Transverse colon (tissue), 4 donors: ENCODE measurements at regions not wholly inside any gene's neighbourhood (a gene's known extent, or its start where the extent isn't known, plus 50 kb on each side); places are given as distances from the start of the nearest gene placed in this dataset.
"Not testable (repeated sequence)": the region's sequence is repeated elsewhere in the genome, so short reads cannot be mapped to it uniquely, and the experiment has no call there.

Experiments used
- DNase-seq: peaks from one replicate; pipeline ENCODE4 v3.0.0-alpha.2; 2019
- H3K27ac ChIP-seq, 4 donors: fragments of 200-600 bp; sonication (generic); 2 replicates each; pipeline ENCODE4 v1.5.1; 2016 to 2018; ENCODE audit warnings: inconsistent platforms in 4 of 4
- H3K27me3 ChIP-seq: fragments of 200-600 bp; sonication (generic); 2 replicates; pipeline ENCODE4 v1.5.1; 2017; ENCODE audit warnings: inconsistent platforms
- H3K36me3 ChIP-seq, 4 donors: fragments of 200-600 bp; sonication (generic); 2 replicates each; pipeline ENCODE4 v1.5.1; 2017 to 2019; ENCODE audit warnings: inconsistent platforms in 4 of 4
- H3K4me1 ChIP-seq, 4 donors: fragments of 200-600 bp; sonication (generic); 2 replicates each; pipeline ENCODE4 v1.5.1; 2017 to 2020; ENCODE audit warnings: inconsistent platforms in 4 of 4
- H3K4me3 ChIP-seq, 4 donors: fragments of 200-600 bp; sonication (generic); 1 replicate in 1 of 4; 2 replicates in 3 of 4; pipeline versions ENCODE4 v1.5.1 to v1.6.1; 2017 to 2019; ENCODE audit warnings: inconsistent platforms in 4 of 4
- H3K9me3 ChIP-seq, 2 donors: fragments of 200-600 bp; sonication (generic); 2 replicates each; pipeline ENCODE4 v1.5.1; 2017 to 2019; ENCODE audit warnings: inconsistent platforms in 2 of 2
- CTCF ChIP-seq, 5 experiments: fragments of 200-600 bp in 3 of 5; fragments of 450-650 bp in 2 of 5; sonication (generic) in 3 of 5; IDR thresholded peaks; 1 replicate in 2 of 5; 2 replicates in 3 of 5; pipeline ENCODE4 v1.5.1; 2016 to 2017; ENCODE audit warnings: antibody characterized with exemption in 5 of 5, inconsistent platforms in 3 of 5, mild to moderate bottlenecking in 2 of 5, moderate library complexity in 1 of 5
- EP300 ChIP-seq: sonication (generic); formaldehyde crosslinking; IDR thresholded peaks from one replicate; pipeline ENCODE4 v1.6.1; 2017; ENCODE audit warnings: antibody characterized with exemption, low read depth
- POLR2A ChIP-seq: fragments of 450-650 bp; IDR thresholded peaks from one replicate; pipeline ENCODE4 v1.6.1; 2016; ENCODE audit warnings: antibody characterized with exemption, mild to moderate bottlenecking, moderate library complexity
- POLR2AphosphoS5 ChIP-seq, 3 donors: sonication (generic); formaldehyde crosslinking; IDR thresholded peaks; one replicate each; pipeline ENCODE4 v1.6.1; 2016; ENCODE audit warnings: antibody characterized with exemption in 3 of 3
- WGBS, 2 donors: methylation state at CpG; one replicate each; pipeline ENCODE4 v1.1.5; 2018; ENCODE audit warnings: low coverage in 1 of 2; 5-methylcytosine and 5-hydroxymethylcytosine counted together
- in situ Hi-C, 4 donors: fragments of 200-750 bp; cut with MboI; loops; one replicate each; pipeline versions ENCODE4 v1.15.0 to v1.15.1; 2017; ENCODE audit warnings: low sequenced_read_pairs in 3 of 4, low pct_ligation_motif_present in 1 of 4, low pct_unique_long_range_greater_than_20kb in 1 of 4
- intact Hi-C: fragments of 100-400 bp; cut with DNase I; formaldehyde crosslinking; loops from one replicate; pipeline ENCODE4 v1.15.1; 2023; ENCODE audit warnings: low total_unique reads

DNA sequence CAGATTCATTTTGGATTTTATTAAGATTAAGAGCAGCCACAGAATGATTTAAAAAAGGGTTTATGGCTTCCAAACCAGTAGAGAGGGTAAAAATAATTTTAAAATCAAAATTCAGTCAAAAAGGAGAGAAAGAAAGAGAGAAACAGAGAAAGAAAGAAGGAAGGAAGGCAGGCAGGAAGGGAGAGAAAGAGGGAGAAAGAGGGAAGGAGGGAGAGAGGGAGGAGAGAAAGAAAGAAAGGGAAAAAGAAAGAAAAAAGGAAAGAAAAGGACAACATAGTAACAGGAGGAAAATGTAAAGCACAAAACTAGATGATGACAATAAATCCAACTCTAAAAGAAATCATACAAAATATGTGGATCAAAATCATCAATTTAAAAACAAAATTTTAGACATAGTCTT lies 79.6 kb upstream of the FRG1 start:
- in situ Hi-C loops = no loop called here

GRCh38 chr4:189869236-189869635 lies 71.4 kb upstream of the FRG1 start:
- intact Hi-C loops = no loop called here
- Histone ChIP-seq H3K27ac (no peak overlapping the region), H3K4me3 (no peak overlapping the region), H3K27me3 (no peaks in the 10 kb centered on the region), H3K9me3 (no peaks in the 10 kb centered on the region), H3K4me1 (no peaks in the 10 kb centered on the region), H3K36me3 (no peaks in the 10 kb centered on the region)
- no peak for DNase-seq
- 81 to 100% methylated on average over 1 to 7 of the region's 7 CpGs for WGBS, 2 donors
- in situ Hi-C loops = no loop called here
- no peak for TF ChIP-seq POLR2AphosphoS5 (IDR thresholded peaks at IDR 0.05)
- TF ChIP-seq CTCF (IDR thresholded peaks at IDR 0.05) = no peak
- no peak for TF ChIP-seq POLR2A
- TF ChIP-seq EP300 = no peak

More for the DNA sequence above, 79.6 kb upstream of the FRG1 start:
- H3K27ac ChIP-seq = no peak overlapping the region
- H3K9me3 ChIP-seq = no peaks in the 10 kb centered on the region
- H3K36me3 ChIP-seq = no peaks in the 10 kb centered on the region
- no peak overlapping the region for H3K4me3 ChIP-seq
- DNase-seq = no peak
- no peak for TF ChIP-seq EP300
- TF ChIP-seq POLR2A = no peak
- TF ChIP-seq POLR2AphosphoS5 (IDR thresholded peaks at IDR 0.05) = no peak
- TF ChIP-seq CTCF (IDR thresholded peaks at IDR 0.05) = no peak
- H3K27me3 ChIP-seq = no peaks in the 10 kb centered on the region
- no peaks in the 10 kb centered on the region for H3K4me1 ChIP-seq
- intact Hi-C loops = no loop called here

DNA sequence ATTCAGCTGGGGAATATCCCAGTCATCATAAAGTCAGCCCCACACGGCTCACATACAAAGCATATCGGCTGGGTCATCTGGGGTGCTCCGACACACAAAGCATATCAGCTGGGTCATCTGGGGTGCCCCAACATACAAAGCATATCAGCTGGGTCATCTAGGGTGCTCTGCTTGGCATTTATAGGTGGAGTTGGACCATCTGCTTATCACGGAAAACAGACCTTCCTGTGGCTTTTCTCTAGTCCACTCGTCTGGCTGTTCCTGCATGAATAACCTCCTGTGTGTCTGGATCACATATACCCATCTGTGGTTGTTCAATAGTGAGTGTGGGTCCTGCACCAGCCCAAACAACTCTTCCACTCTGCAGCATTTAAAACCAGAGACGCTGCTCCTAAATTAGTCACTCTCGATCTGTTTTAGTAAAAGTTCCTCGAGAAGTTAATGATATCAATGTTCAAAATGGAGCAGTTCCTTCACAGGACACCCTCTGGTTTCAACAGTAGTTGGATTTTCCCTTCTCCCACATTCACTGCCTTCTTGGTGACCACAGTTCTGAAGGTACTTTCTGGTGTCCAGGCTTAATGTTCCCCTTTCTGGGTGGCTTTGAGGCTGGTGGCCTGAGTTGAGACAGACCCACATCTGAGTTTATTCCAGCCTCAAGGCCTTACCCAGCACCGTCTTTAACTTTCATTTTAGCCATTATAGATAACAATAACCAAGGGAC lies 70.0 kb upstream of the FRG1 start:
- Histone ChIP-seq H3K4me1 (no peaks in the 10 kb centered on the region), H3K27ac (no peak overlapping the region), H3K9me3 (no peaks in the 10 kb centered on the region), H3K4me3 (no peak overlapping the region), H3K36me3 (no peaks in the 10 kb centered on the region), H3K27me3 (no peaks in the 10 kb centered on the region)
- WGBS, 2 donors = 79 to 91% methylated on average over 4 to 9 of the region's 9 CpGs
- in situ Hi-C loops = no loop called here
- intact Hi-C loops = no loop called here
- no peak for DNase-seq
- TF ChIP-seq POLR2AphosphoS5 (IDR thresholded peaks at IDR 0.05) = no peak
- no peak for TF ChIP-seq CTCF (IDR thresholded peaks at IDR 0.05)
- no peak for TF ChIP-seq EP300
- no peak for TF ChIP-seq POLR2A

DNA sequence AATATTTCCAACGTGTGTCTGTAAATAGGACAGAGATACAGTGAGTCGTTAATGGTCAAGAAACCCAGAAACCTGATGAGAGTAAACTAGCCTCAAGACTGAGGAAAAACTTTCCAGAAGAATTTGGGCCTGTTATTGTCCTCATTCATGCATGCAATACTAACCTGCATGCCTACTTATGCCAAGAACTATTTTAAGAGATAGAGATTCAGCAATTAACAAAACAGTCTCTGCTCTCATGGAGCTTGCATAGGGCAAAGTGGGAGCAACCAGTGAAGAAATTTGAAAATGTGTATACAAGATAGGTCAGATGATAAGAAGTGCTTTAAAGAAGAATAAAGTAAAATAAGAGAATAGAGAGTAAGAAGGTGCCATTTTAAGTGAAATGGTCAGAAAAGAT lies 66.1 kb upstream of the FRG1 start:
- no peaks in the 10 kb centered on the region for H3K27me3 ChIP-seq
- H3K4me3 ChIP-seq = no peak overlapping the region
- no peaks in the 10 kb centered on the region for H3K36me3 ChIP-seq
- no peaks in the 10 kb centered on the region for H3K9me3 ChIP-seq
- in situ Hi-C loops (no loop called here), intact Hi-C loops (no loop called here)
- no peak for DNase-seq
- WGBS, 2 donors = 78% methylated on average over 2 of the region's 2 CpGs; no CpG with 5 or more reads in 1 of the 2 donors
- no peak for TF ChIP-seq CTCF (IDR thresholded peaks at IDR 0.05)
- TF ChIP-seq POLR2AphosphoS5 (IDR thresholded peaks at IDR 0.05) = no peak
- no peak for TF ChIP-seq EP300
- TF ChIP-seq POLR2A = no peak
- no peaks in the 10 kb centered on the region for H3K4me1 ChIP-seq
- no peak overlapping the region for H3K27ac ChIP-seq

DNA sequence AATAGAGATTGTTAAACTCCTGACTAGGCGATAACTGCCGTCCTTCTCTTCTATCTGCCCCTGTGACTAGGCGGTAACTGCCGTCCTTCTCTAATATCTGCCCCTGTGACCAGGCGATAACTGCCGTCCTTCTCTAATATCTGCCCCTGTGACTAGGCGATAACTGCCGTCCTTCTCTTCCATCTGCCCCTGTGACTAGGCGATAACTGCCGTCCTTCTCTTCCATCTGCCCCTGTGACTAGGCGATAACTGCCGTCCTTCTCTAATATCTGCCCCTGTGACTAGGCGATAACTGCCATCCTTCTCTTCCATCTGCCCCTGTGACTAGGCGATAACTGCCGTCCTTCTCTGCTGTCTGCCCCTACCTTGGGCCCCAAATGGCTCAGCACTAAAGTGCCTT lies 59.5 kb upstream of the FRG1 start:
- H3K9me3 ChIP-seq, DNase-seq, H3K4me1 ChIP-seq, H3K27me3 ChIP-seq, H3K36me3 ChIP-seq, intact Hi-C loops, H3K27ac ChIP-seq, H3K4me3 ChIP-seq, in situ Hi-C loops: not testable (repeated sequence)
- WGBS, 2 donors = 87 to 89% methylated on average over 15 of the region's 15 CpGs

GRCh38 chr4:189888407-189888806 lies 52.3 kb upstream of the FRG1 start:
- intact Hi-C loops, H3K4me3 ChIP-seq, H3K27ac ChIP-seq, H3K4me1 ChIP-seq, H3K36me3 ChIP-seq, H3K9me3 ChIP-seq, DNase-seq, in situ Hi-C loops, H3K27me3 ChIP-seq: not testable (repeated sequence)
- WGBS, 2 donors = 73 to 82% methylated on average over 4 of the region's 4 CpGs
